GM12878 (cell line): ENCODE measurements at regions not wholly inside any gene's neighbourhood (a gene's known extent, or its start where the extent isn't known, plus 50 kb on each side); places are given as distances from the start of the nearest gene placed in this dataset.

ENCODE experiments used
- ATAC-seq: fragments of 200-7000 bp; cut with Tn5 transposase; 3 replicates; pipeline ENCODE4 v1.9.1; 2020; ENCODE audit warnings: mild to moderate bottlenecking, moderate library complexity
- BruUV-seq: library from RNA; stranded (reverse); fragments of 400-500 nt; replicated peaks from 2 replicates; lab custom pipeline; 2021; lab: Mats Ljungman, UMichigan
- CTCF ChIA-PET: fragments of 300-600 bp; sonication (Branson Sonifier 250); formaldehyde crosslinking; extraction: SDS; loops from one replicate; lab custom pipeline; 2021; ENCODE audit warnings: inconsistent platforms; lab: Yijun Ruan, JAX
- POLR2A ChIA-PET: fragments of 350-600 bp; formaldehyde crosslinking; extraction: SDS; loops from one replicate; lab custom pipeline; 2021; ENCODE audit warnings: inconsistent platforms; lab: Charles Lee
- RAD21 ChIA-PET: fragments of 300-600 bp; sonication (Branson Sonifier 250); formaldehyde crosslinking; loops from one replicate; lab custom pipeline; 2023; ENCODE audit warnings: antibody characterized with exemption; ENCODE audit not compliant: unreplicated experiment; lab: Charles Lee
- SMC1A ChIA-PET: fragments of 300-600 bp; sonication (Branson Sonifier 250); formaldehyde crosslinking; loops from one replicate; lab custom pipeline; 2023; ENCODE audit not compliant: unreplicated experiment, uncharacterized antibody; lab: Charles Lee
- DNase-seq: peaks from one replicate; pipeline ENCODE4 v3.0.0-alpha.2; 2011; ENCODE audit warnings: low read depth, low spot score
- FAIRE-seq: peaks from 3 replicates; lab custom pipeline; 2011; peaks lifted over from hg19 to GRCh38; lab: Jason Lieb, UNC
- H2AFZ ChIP-seq: 2 replicates; pipeline ENCODE4 v1.6.0; 2011; ENCODE audit warnings: low read depth, low read length, control low read depth; ENCODE audit not compliant: control insufficient read depth
- H3K27ac ChIP-seq: 2 replicates; pipeline ENCODE4 v1.5.1; 2011; ENCODE audit warnings: control low read depth; ENCODE audit not compliant: control insufficient read depth, insufficient read depth
- H3K27me3 ChIP-seq, 2 experiments: replicated peaks in 1 of 2; 2 replicates each; pipeline versions ENCODE4 v1.6.0 to v1.6.1; 2011; ENCODE audit warnings: low read length in 1 of 2; ENCODE audit not compliant: control insufficient read depth in 2 of 2, insufficient read depth in 2 of 2
- H3K36me3 ChIP-seq, 2 experiments: 2 replicates each; pipeline ENCODE4 v1.5.1; 2011; ENCODE audit warnings: low read length in 1 of 2; ENCODE audit not compliant: control insufficient read depth in 2 of 2, insufficient read depth in 2 of 2
- H3K4me1 ChIP-seq: 2 replicates; pipeline ENCODE4 v1.6.1; 2011; ENCODE audit warnings: mild to moderate bottlenecking, low read length, moderate library complexity, mixed read lengths; ENCODE audit not compliant: control insufficient read depth, insufficient read depth
- H3K4me2 ChIP-seq: 2 replicates; pipeline ENCODE4 v1.6.0; 2011; ENCODE audit warnings: control low read depth; ENCODE audit not compliant: control insufficient read depth, insufficient read depth
- H3K4me3 ChIP-seq: fragments of 200-600 bp; sonication (generic); 2 replicates; pipeline ENCODE4 v1.5.1; 2016
- H3K79me2 ChIP-seq: 2 replicates; pipeline ENCODE4 v1.6.0; 2011; ENCODE audit warnings: low read length; ENCODE audit not compliant: control insufficient read depth, insufficient read depth
- H3K9ac ChIP-seq: 2 replicates; pipeline ENCODE4 v1.8.0; 2011; ENCODE audit warnings: low read length, control low read depth, mixed read lengths; ENCODE audit not compliant: control insufficient read depth, insufficient read depth
- H3K9me3 ChIP-seq: replicated peaks from 3 replicates; pipeline ENCODE4 v1.5.1; 2011; ENCODE audit warnings: mild to moderate bottlenecking, low read length; ENCODE audit not compliant: control insufficient read depth, insufficient read depth
- H4K20me1 ChIP-seq: 2 replicates; pipeline ENCODE4 v1.6.0; 2011; ENCODE audit not compliant: control insufficient read depth, insufficient read depth
- BCL3 ChIP-seq: IDR thresholded peaks from 2 replicates; pipeline ENCODE4 v1.6.1; 2011; ENCODE audit warnings: borderline replicate concordance, low read depth, mild to moderate bottlenecking, moderate library complexity, low read length; ENCODE audit not compliant: insufficient read depth, poor library complexity, severe bottlenecking
- CHD4 ChIP-seq: fragments of 200-600 bp; sonication (generic); IDR thresholded peaks from 2 replicates; pipeline ENCODE4 v1.6.1; 2016; ENCODE audit warnings: mild to moderate bottlenecking
- ELK1 ChIP-seq: IDR thresholded peaks from 2 replicates; pipeline ENCODE4 v1.6.1; 2012; ENCODE audit warnings: low read depth, low read length, improper control_type of control experiment
- NFXL1 ChIP-seq: fragments of 450-650 bp; IDR thresholded peaks from 2 replicates; pipeline ENCODE4 v1.6.1; 2017; ENCODE audit warnings: antibody characterized with exemption, mild to moderate bottlenecking, borderline replicate concordance
- RB1 ChIP-seq: fragments of 450-650 bp; formaldehyde crosslinking; IDR thresholded peaks from 2 replicates; pipeline ENCODE4 v1.6.1; 2017; ENCODE audit warnings: mild to moderate bottlenecking, borderline replicate concordance
- RELA ChIP-seq: fragments of 450-650 bp; IDR thresholded peaks from 2 replicates; pipeline ENCODE4 v1.8.0; 2014; ENCODE audit warnings: borderline replicate concordance; ENCODE audit not compliant: partially characterized antibody
- RFX5 ChIP-seq: IDR thresholded peaks from 2 replicates; pipeline ENCODE4 v1.6.1; 2011; ENCODE audit warnings: low read depth, low read length, improper control_type of control experiment
- SMARCA5 ChIP-seq: fragments of 450-650 bp; IDR thresholded peaks from 2 replicates; pipeline ENCODE4 v1.6.1; 2017; ENCODE audit warnings: mild to moderate bottlenecking
- SUPT20H ChIP-seq: IDR thresholded peaks from 2 replicates; pipeline ENCODE4 v1.6.1; 2011; ENCODE audit warnings: low read depth, mild to moderate bottlenecking, low read length, moderate library complexity, borderline replicate concordance; ENCODE audit not compliant: control insufficient read depth
- TAF1 ChIP-seq: IDR thresholded peaks from 2 replicates; pipeline ENCODE4 v1.6.1; 2011; ENCODE audit warnings: mild to moderate bottlenecking, low read depth, low read length, borderline replicate concordance
- TCF7 ChIP-seq: IDR thresholded peaks from 2 replicates; pipeline ENCODE4 v1.6.1; 2014; ENCODE audit warnings: antibody characterized with exemption, borderline replicate concordance
- ZZZ3 ChIP-seq: IDR thresholded peaks from 2 replicates; pipeline ENCODE4 v1.6.1; 2011; ENCODE audit warnings: low read depth; ENCODE audit not compliant: control insufficient read depth, insufficient read length
- WGBS: methylation state at CpG from one replicate; pipeline ENCODE4 v1.1.6; 2016; ENCODE audit warnings: low lambda C conversion rate; ENCODE audit not compliant: insufficient replicate concordance, insufficient coverage; ENCODE audit errors: missing lambda C conversion rate; 5-methylcytosine and 5-hydroxymethylcytosine counted together
- in situ Hi-C: fragments of 300-500 bp; cut with MboI; formaldehyde crosslinking; loops from 9 replicates; pipeline ENCODE4 v1.14.3; 2018; ENCODE audit warnings: mixed read lengths
- intact Hi-C: fragments of 100-400 bp; cut with micrococcal nuclease; formaldehyde crosslinking; loops from one replicate; pipeline ENCODE4 v1.14.2; 2022; ENCODE audit not compliant: unreplicated experiment

- intact Hi-C loops, result no loop called here
These were observed 291.8 kb upstream of the MARCKS start for GRCh38 chr6:113565306-113565705.

More at GRCh38 chr6:113565306-113565705, 291.8 kb upstream of the MARCKS start:
- H3K36me3 ChIP-seq, result no peaks in the 10 kb centered on the region
- H3K79me2 ChIP-seq, result no peaks in the 10 kb centered on the region
- no peaks in the 10 kb centered on the region for H3K27me3 ChIP-seq
- in situ Hi-C loops, result no loop called here
- H3K4me3 ChIP-seq, result no peak overlapping the region
- ChIA-PET CTCF (no interaction called here), POLR2A (no interaction called here), SMC1A (no interaction called here), RAD21 (no interaction called here)
- no peak overlapping the region for H3K4me2 ChIP-seq
- TF ChIP-seq SMARCA5 (no peak), RFX5 (no peak), BCL3 (no peak), RB1 (no peak), SUPT20H (no peak), TCF7 (no peak), CHD4 (no peak), RELA (no peak), NFXL1 (no peak), ZZZ3 (no peak), ELK1 (no peak), TAF1 (no peak)
- H4K20me1 ChIP-seq, result no peaks in the 10 kb centered on the region
- 85% methylated on average over 10 of the region's 10 CpGs for WGBS
- H3K27ac ChIP-seq, result no peak overlapping the region
- ATAC-seq (no peak), FAIRE-seq (no peak), DNase-seq (no peak)
- H3K9ac ChIP-seq, result no peak overlapping the region
- no TSS peak for BruUV-seq
- H3K4me1 ChIP-seq, result peaks cover 4% of the 10 kb centered on the region
- H2AFZ ChIP-seq, result peak overlapping the region; percentile 49
- no peaks in the 10 kb centered on the region for H3K9me3 ChIP-seq
